ENCODE measurements at regions not wholly inside any gene's neighbourhood (a gene's known extent, or its start where the extent isn't known, plus 50 kb on each side); places are given as distances from the start of the nearest gene placed in this dataset.

GRCh38 chr10:130557181-130557845, 421.1 kb downstream of the GLRX3 start:
- no peak for TF ChIP-seq MAFK (IDR thresholded peaks at IDR 0.05; ENCODE audit: low read depth, low read length)
- TF ChIP-seq MAZ (IDR thresholded peaks at IDR 0.05; ENCODE audit: borderline replicate concordance, low read depth, low read length), result no peak
- Histone ChIP-seq H3K4me3 (ENCODE audit: insufficient read depth, low read depth, low read length) (no peak overlapping the region), H3K56ac (ENCODE audit: extremely low read depth, insufficient read depth, low read length) (no peak overlapping the region), H3K27ac (ENCODE audit: insufficient read depth, low read length) (no peak overlapping the region), H3K36me3 (ENCODE audit: control insufficient read depth, insufficient read depth, low read length) (no peaks in the 10 kb centered on the region), H3K9me3 (ENCODE audit: control insufficient read depth, insufficient read depth, low read length) (peaks cover 58% of the 10 kb centered on the region), H2BK120ac (ENCODE audit: low read depth, low read length) (no peak overlapping the region), H4K20me1 (ENCODE audit: insufficient read depth, low read length) (no peaks in the 10 kb centered on the region), H3K4me2 (ENCODE audit: low read depth, low read length) (no peak overlapping the region), H2BK20ac (ENCODE audit: low read depth, low read length) (no peak overlapping the region), H2BK5ac (ENCODE audit: low read depth, low read length, poor library complexity, severe bottlenecking) (no peak overlapping the region), H3K79me1 (ENCODE audit: low read depth in 1 of 2, low read length in 2 of 2) (no peaks in the 10 kb centered on the region), H3K18ac (ENCODE audit: low read depth, low read length) (no peak overlapping the region), H2AK9ac (replicated peaks; ENCODE audit: low read depth, low read length, poor library complexity) (no peak overlapping the region), H3K14ac (replicated peaks; ENCODE audit: low read depth, low read length) (no peak overlapping the region), H3K23ac (ENCODE audit: low read depth, low read length) (no peak overlapping the region), H2AFZ (replicated peaks; ENCODE audit: low read length, poor library complexity) (no peak overlapping the region), H3K4me1 (ENCODE audit: control insufficient read depth, insufficient read depth, low read length) (no peaks in the 10 kb centered on the region), H4K91ac (ENCODE audit: insufficient read depth, low read depth, low read length) (no peak overlapping the region), H2BK15ac (ENCODE audit: low read depth, low read length) (no peak overlapping the region), H4K5ac (ENCODE audit: low read depth, low read length) (no peak overlapping the region), H3K9me1 (ENCODE audit: insufficient read depth, low read length) (no peaks in the 10 kb centered on the region), H3K4ac (ENCODE audit: low read depth, low read length) (no peak overlapping the region), H3K9ac (ENCODE audit: low read depth, low read length) (no peak overlapping the region), H4K8ac (ENCODE audit: low read depth in 2 of 2, low read length in 2 of 2) (no peak overlapping the region), H2AK5ac (ENCODE audit: low read depth, low read length) (no peak overlapping the region), H3K27me3 (ENCODE audit: control insufficient read depth, insufficient read depth, low read length) (no peaks in the 10 kb centered on the region)
- intact Hi-C loops (cut with micrococcal nuclease) (no loop called here), in situ Hi-C loops (cut with MboI; ENCODE audit: low sequenced_read_pairs) (no loop called here), dilution Hi-C loops (cut with HindIII; ENCODE audit: low sequenced_read_pairs, unreplicated experiment) (no loop called here)
- ChIA-PET CTCF (no interaction called here), POLR2A (ENCODE audit: unreplicated experiment) (no interaction called here)
- no peak for DNase-seq
- WGBS, 2 experiments (ENCODE audit: extremely low coverage in 2 of 2, insufficient read length in 1 of 2), result no CpG with 5 or more reads among the region's 8 CpGs
- no peak for ATAC-seq (ENCODE audit: low read depth)
- BruUV-seq (replicated peaks), result no TSS peak
